ENCODE measurements at regions not wholly inside any gene's neighbourhood (a gene's known extent, or its start where the extent isn't known, plus 50 kb on each side); places are given as distances from the start of the nearest gene placed in this dataset.

DNA sequence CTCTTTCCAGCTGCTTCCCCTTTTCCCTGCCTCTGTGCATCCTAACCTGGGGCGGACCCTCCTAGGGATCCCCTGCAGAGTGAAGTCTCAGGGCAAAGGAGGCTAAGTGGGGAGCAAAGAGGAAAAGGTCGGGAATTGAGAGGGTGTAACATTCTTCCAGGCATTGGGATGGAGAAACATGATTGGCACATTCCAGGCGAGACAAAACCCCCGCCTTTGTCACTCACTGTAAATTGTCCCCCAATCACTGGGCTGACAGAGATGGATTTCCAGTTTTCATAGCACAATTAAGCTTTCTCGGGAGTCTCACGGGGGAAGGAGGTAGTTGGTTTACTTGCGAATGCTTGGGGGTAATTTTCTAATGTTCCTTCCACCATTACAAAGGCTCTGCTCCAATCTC, 74.9 kb downstream of the MIAT start:
- TF ChIP-seq, protein P1, sequence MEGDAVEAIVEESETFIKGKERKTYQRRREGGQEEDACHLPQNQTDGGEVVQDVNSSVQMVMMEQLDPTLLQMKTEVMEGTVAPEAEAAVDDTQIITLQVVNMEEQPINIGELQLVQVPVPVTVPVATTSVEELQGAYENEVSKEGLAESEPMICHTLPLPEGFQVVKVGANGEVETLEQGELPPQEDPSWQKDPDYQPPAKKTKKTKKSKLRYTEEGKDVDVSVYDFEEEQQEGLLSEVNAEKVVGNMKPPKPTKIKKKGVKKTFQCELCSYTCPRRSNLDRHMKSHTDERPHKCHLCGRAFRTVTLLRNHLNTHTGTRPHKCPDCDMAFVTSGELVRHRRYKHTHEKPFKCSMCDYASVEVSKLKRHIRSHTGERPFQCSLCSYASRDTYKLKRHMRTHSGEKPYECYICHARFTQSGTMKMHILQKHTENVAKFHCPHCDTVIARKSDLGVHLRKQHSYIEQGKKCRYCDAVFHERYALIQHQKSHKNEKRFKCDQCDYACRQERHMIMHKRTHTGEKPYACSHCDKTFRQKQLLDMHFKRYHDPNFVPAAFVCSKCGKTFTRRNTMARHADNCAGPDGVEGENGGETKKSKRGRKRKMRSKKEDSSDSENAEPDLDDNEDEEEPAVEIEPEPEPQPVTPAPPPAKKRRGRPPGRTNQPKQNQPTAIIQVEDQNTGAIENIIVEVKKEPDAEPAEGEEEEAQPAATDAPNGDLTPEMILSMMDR (conservative IDR thresholded peaks at IDR 0.05; ENCODE audit: low read length), result no peak
- no peak overlapping the region for H3K4me3 ChIP-seq (ENCODE audit: low read length)
- DNase-seq (ENCODE audit: low read depth), result no peak

DNA sequence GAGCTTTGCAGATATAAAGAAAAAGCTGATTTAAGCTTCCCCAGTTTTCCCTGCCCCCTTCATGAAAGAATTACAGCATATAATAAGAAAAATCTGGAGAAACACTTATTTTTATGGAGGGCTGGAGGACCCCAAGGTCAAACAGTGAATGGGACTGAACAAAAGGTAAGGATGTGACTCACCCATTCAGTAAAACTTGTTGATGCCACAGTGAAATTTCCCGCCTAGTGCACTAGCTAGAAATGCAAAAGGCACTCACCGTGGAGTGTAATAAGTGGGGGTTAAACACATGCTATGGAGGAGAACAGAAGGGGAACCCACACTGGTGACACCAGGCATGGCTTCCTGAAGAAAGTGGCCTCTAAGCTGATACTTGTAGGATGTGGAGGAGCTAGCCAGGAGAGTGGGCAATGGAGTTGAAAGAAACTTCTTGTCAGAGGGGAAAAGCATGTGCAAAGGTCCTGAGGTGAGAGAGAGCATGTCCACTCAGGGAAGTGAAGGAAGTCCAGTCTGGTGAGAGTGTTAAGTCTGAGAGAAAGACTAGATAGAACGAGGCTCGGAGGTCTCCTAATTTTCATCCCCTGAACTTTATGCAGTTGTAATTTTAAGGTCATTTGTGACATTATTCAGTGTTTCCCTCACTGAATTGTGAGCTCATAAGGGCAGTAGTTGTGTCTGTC, 77.1 kb downstream of the MIAT start:
- H3K4me3 ChIP-seq (ENCODE audit: low read length), result no peak overlapping the region
- TF ChIP-seq, protein P1 (conservative IDR thresholded peaks at IDR 0.05; ENCODE audit: low read length), result no peak
- no peak for DNase-seq (ENCODE audit: low read depth)

GRCh38 chr22:26735019-26735409, 77.6 kb downstream of the MIAT start:
- DNase-seq (ENCODE audit: low read depth), result no peak
- H3K4me3 ChIP-seq (ENCODE audit: low read length), result no peak overlapping the region
- TF ChIP-seq, protein P1 (conservative IDR thresholded peaks at IDR 0.05; ENCODE audit: low read length), result no peak

DNA sequence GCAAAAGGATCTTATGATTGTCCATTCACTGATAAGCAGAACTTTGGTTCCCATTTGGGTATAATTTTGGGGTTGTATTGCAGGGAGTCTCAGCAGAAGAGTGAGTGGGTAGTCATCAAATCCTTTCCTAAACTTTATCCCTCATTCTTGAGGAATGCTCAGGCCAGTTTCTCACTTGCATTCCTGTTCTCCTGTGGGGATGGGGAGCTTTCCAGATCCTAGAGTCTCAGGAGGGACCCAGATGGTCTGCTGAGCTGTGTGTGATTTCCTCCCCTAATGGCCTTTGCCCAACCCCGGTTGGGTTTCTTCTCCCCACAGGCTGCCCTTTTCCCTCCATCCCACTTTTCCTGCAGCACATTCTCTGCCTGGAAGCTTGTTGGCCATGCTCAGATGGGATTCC, 79.9 kb downstream of the MIAT start:
- TF ChIP-seq, protein P1 (conservative IDR thresholded peaks at IDR 0.05; ENCODE audit: low read length), result no peak
- DNase-seq (ENCODE audit: low read depth), result peak; percentile 79
- H3K4me3 ChIP-seq (ENCODE audit: low read length), result no peak overlapping the region

DNA sequence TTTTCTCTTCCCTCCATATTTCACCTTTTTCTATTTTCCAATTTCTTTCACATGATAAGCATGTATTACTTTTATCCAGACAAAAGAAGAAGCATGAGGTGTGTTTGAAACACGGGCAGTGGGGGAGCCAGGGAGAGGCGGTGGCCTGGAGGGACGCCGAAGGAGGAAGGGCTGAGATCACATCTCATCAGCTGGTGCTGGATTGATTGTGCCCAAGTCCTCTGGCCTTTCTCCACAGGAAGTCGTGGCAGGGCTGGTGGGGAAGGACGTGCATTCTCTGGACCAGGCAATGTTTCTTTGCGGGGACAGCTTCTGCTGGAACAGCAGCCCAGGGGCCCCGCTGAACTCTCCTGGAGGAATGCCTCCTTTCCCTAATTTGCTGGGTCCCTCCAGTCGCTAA, 82.9 kb downstream of the MIAT start:
- TF ChIP-seq, protein P1 (conservative IDR thresholded peaks at IDR 0.05; ENCODE audit: low read length), result no peak
- DNase-seq (ENCODE audit: low read depth), result no peak
- no peak overlapping the region for H3K4me3 ChIP-seq (ENCODE audit: low read length)

GRCh38 chr22:26743149-26743548, 85.8 kb downstream of the MIAT start:
- no peak for DNase-seq (ENCODE audit: low read depth)
- H3K4me3 ChIP-seq (ENCODE audit: low read length), result no peak overlapping the region
- TF ChIP-seq, protein P1 (conservative IDR thresholded peaks at IDR 0.05; ENCODE audit: low read length), result no peak

Measured in AG10803 (cell line).